Fibroblast of lung (primary cell): ENCODE measurements at regions not wholly inside any gene's neighbourhood (a gene's known extent, or its start where the extent isn't known, plus 50 kb on each side); places are given as distances from the start of the nearest gene placed in this dataset.
"Not testable (repeated sequence)": the region's sequence is repeated elsewhere in the genome, so short reads cannot be mapped to it uniquely, and the experiment has no call there.

Experiments used
- DNase-seq, 2 donors: peaks; one replicate each; pipeline versions ENCODE4 v3.0.0 to v3.0.0-alpha.2; 2010; ENCODE audit warnings: low read depth in 2 of 2
- H2AFZ ChIP-seq: 2 replicates; pipeline ENCODE4 v1.5.1; 2012; ENCODE audit warnings: low read length, control low read depth, inconsistent platforms
- H3K27ac ChIP-seq: 2 replicates; pipeline ENCODE4 v1.5.1; 2011; ENCODE audit warnings: low read length, control low read depth; ENCODE audit not compliant: insufficient read depth
- H3K27me3 ChIP-seq: 2 replicates; pipeline ENCODE4 v1.5.1; 2011; ENCODE audit warnings: mild to moderate bottlenecking, low read length; ENCODE audit not compliant: control insufficient read depth, insufficient read depth
- H3K36me3 ChIP-seq: 2 replicates; pipeline ENCODE4 v1.5.1; 2011; ENCODE audit warnings: low read length; ENCODE audit not compliant: control insufficient read depth, insufficient read depth
- H3K4me1 ChIP-seq: 2 replicates; pipeline ENCODE4 v1.5.1; 2011; ENCODE audit warnings: low read length; ENCODE audit not compliant: control insufficient read depth, insufficient read depth; ENCODE audit errors: extremely low read depth
- H3K4me2 ChIP-seq: 2 replicates; pipeline ENCODE4 v1.5.1; 2011; ENCODE audit warnings: low read length, control low read depth; ENCODE audit not compliant: insufficient read depth; ENCODE audit errors: extremely low read depth
- H3K4me3 ChIP-seq, 4 experiments: fragments of 200-600 bp in 1 of 4; sonication (generic) in 1 of 4; replicated peaks in 1 of 4; 2 replicates each; pipeline ENCODE4 v1.5.1; 2011 to 2016; ENCODE audit warnings: low read length in 4 of 4, low read depth in 3 of 4, mild to moderate bottlenecking in 3 of 4, control low read depth in 2 of 4, inconsistent platforms in 1 of 4, mixed read lengths in 1 of 4; ENCODE audit not compliant: insufficient read depth in 1 of 4; ENCODE audit errors: control extremely low read depth in 1 of 4
- H3K79me2 ChIP-seq: 2 replicates; pipeline ENCODE4 v1.5.1; 2012; ENCODE audit warnings: mild to moderate bottlenecking, low read length, inconsistent platforms; ENCODE audit not compliant: control insufficient read depth, insufficient read depth
- H3K9ac ChIP-seq: 2 replicates; pipeline ENCODE4 v1.5.1; 2011; ENCODE audit warnings: mild to moderate bottlenecking, low read length, control low read depth; ENCODE audit not compliant: insufficient read depth
- H3K9me3 ChIP-seq: 2 replicates; pipeline ENCODE4 v1.5.1; 2012; ENCODE audit warnings: low read depth, low read length; ENCODE audit not compliant: control insufficient read depth, insufficient read depth
- H4K20me1 ChIP-seq: 2 replicates; pipeline ENCODE4 v1.5.1; 2011; ENCODE audit warnings: low read length; ENCODE audit not compliant: control insufficient read depth, insufficient read depth; ENCODE audit errors: extremely low read depth
- CTCF ChIP-seq, 2 donors: IDR thresholded peaks in 1 of 2; conservative IDR thresholded peaks in 1 of 2; 1 replicate in 1 of 2; 2 replicates in 1 of 2; pipeline ENCODE4 v1.5.1; 2011 to 2012; ENCODE audit warnings: low read length in 2 of 2, control low read depth in 1 of 2, inconsistent platforms in 1 of 2, low read depth in 1 of 2, mild to moderate bottlenecking in 1 of 2
- EZH2 ChIP-seq: IDR thresholded peaks from 2 replicates; pipeline ENCODE4 v1.5.1; 2012; ENCODE audit warnings: low read length, control low read depth, mild to moderate bottlenecking; ENCODE audit errors: missing control alignments

GRCh38 chr16:79380995-79381602 lies 219.4 kb downstream of the MAF start:
- Histone ChIP-seq H3K4me2 (no peak overlapping the region), H3K4me3 (no peak overlapping the region), H3K9me3 (no peaks in the 10 kb centered on the region), H3K27ac (no peak overlapping the region), H3K27me3 (no peaks in the 10 kb centered on the region), H3K9ac (no peak overlapping the region), H3K79me2 (no peaks in the 10 kb centered on the region), H3K4me1 (no peaks in the 10 kb centered on the region), H2AFZ (no peak overlapping the region), H4K20me1 (no peaks in the 10 kb centered on the region), H3K36me3 (no peaks in the 10 kb centered on the region)
- DNase-seq, result peak in 1 of 2 donors; percentile 1
- no peak for TF ChIP-seq EZH2

- no peak for TF ChIP-seq EZH2
- TF ChIP-seq CTCF (conservative IDR thresholded peaks at IDR 0.05 in 1 of 2, IDR thresholded peaks at IDR 0.05 in 1 of 2; ENCODE audit: low read depth in 1 of 2, low read length in 2 of 2), result no peak
- H2AFZ ChIP-seq, result no peak overlapping the region
- no peaks in the 10 kb centered on the region for H4K20me1 ChIP-seq
- H3K36me3 ChIP-seq, result no peaks in the 10 kb centered on the region
- no peak overlapping the region for H3K27ac ChIP-seq
- no peak overlapping the region for H3K4me3 ChIP-seq
- no peak overlapping the region for H3K4me2 ChIP-seq
- no peaks in the 10 kb centered on the region for H3K4me1 ChIP-seq
- no peak for DNase-seq
- no peaks in the 10 kb centered on the region for H3K27me3 ChIP-seq
- no peaks in the 10 kb centered on the region for H3K9me3 ChIP-seq
- no peaks in the 10 kb centered on the region for H3K79me2 ChIP-seq
- H3K9ac ChIP-seq, result no peak overlapping the region
Measured at GRCh38 chr16:79379095-79379494, 221.4 kb downstream of the MAF start.

DNA sequence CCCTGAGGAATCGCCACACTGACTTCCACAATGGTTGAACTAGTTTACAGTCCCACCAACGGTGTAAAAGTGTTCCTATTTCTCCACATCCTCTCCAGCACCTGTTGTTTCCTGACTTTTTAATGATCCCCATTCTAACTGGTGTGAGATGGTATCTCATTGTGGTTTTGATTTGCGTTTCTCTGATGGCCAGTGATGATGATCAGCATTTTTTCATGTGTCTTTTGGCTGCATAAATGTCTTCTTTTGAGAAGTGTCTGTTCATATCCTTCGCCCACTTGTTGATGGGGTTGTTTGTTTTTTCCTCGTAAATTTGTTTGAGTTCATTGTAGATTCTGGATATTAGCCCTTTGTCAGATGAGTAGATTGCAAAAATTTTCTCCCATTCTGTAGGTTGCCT lies 223.5 kb downstream of the MAF start:
- not testable (repeated sequence) for H2AFZ ChIP-seq, H3K27ac ChIP-seq, H3K4me3 ChIP-seq, H4K20me1 ChIP-seq, DNase-seq, H3K27me3 ChIP-seq, H3K4me1 ChIP-seq, H3K4me2 ChIP-seq, H3K9me3 ChIP-seq, H3K79me2 ChIP-seq, H3K36me3 ChIP-seq, H3K9ac ChIP-seq

DNA sequence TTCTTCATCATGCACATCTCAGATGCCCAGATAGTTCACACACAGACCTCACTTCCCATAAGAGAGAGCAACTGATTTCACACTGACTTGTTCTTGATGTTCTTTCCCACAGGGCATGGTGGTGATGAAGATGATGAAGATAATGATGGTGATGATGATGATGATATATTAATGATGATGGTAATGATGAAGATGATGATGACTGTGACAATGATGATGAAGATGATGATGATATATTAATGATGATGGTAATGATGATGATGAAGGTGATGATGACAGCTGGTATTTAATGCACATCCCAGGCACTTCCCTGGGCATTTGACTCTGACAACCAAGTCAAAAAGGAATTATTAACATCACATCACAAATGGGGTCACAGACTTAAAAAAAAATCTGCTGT lies 225.2 kb downstream of the MAF start:
- Histone ChIP-seq H3K9me3 (no peaks in the 10 kb centered on the region), H3K4me3 (no peak overlapping the region), H2AFZ (no peak overlapping the region), H3K36me3 (no peaks in the 10 kb centered on the region), H3K4me1 (no peaks in the 10 kb centered on the region), H3K27me3 (no peaks in the 10 kb centered on the region), H3K27ac (no peak overlapping the region), H4K20me1 (no peaks in the 10 kb centered on the region), H3K9ac (no peak overlapping the region), H3K79me2 (no peaks in the 10 kb centered on the region), H3K4me2 (no peak overlapping the region)
- TF ChIP-seq EZH2, result no peak
- TF ChIP-seq CTCF (conservative IDR thresholded peaks at IDR 0.05 in 1 of 2, IDR thresholded peaks at IDR 0.05 in 1 of 2; ENCODE audit: low read depth in 1 of 2, low read length in 2 of 2), result no peak
- no peak for DNase-seq
